ENCODE measurements at regions not wholly inside any gene's neighbourhood (a gene's known extent, or its start where the extent isn't known, plus 50 kb on each side); places are given as distances from the start of the nearest gene placed in this dataset.
A peak's percentile ranks its signal among the peaks of the same experiment; 100 is the strongest.

DNA sequence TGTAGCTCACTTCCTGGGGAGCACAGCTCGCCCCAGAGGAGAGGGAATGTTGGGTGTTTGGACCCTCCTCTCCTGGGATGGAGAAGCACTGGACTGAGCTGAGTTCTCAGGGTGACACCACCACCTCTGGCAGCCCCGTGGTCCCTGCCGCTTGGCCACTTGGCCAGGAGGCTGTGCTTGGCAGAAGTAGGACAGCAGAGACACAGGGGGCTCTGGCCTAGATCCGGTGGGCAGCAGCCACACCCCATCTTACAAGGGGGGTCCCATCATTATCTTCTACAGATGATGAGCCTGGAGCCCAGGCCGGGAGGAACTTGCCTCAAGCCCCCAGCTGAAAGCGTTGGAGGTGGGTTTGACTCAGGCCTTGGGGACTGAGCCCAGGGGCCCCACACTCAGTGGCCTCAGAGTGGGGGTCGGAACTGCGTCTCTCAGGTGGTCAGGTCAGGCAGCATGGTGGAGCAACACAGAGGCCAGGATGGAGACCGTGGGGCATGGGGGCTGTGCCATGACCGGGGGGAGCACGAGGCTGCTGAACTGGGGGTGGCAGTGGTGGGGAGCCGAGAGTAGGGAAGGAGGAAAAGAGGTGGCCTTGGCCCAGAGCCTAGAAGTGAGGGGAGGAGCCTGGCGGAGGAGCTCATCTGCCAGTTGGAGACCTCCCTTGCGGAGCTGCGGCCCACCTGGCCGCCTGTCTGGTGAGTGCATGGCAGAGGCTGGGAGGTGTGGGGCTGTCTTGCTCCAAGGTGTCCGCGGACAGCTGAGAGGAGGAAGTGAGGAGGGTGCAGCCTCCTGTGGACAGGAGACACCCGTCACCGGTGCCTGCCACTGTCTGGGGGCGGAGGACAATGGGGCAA is 63.6 kb upstream of the HDAC4 start:
- Histone ChIP-seq H3K27ac (peak overlapping the region; percentile 79), H3K4me1 (ENCODE audit: control insufficient read depth in 1 of 2, insufficient read depth in 1 of 2, low read depth in 1 of 2, low read length in 1 of 2) (peaks cover 19% of the 10 kb centered on the region in 2 experiments), H3K27me3 (no peaks in the 10 kb centered on the region), H3K4me3 (ENCODE audit: low read depth in 1 of 2, low read length in 1 of 2) (no peak overlapping the region), H3K9me3 (no peaks in the 10 kb centered on the region), H3K36me3 (no peaks in the 10 kb centered on the region)
- TF ChIP-seq, protein P1, sequence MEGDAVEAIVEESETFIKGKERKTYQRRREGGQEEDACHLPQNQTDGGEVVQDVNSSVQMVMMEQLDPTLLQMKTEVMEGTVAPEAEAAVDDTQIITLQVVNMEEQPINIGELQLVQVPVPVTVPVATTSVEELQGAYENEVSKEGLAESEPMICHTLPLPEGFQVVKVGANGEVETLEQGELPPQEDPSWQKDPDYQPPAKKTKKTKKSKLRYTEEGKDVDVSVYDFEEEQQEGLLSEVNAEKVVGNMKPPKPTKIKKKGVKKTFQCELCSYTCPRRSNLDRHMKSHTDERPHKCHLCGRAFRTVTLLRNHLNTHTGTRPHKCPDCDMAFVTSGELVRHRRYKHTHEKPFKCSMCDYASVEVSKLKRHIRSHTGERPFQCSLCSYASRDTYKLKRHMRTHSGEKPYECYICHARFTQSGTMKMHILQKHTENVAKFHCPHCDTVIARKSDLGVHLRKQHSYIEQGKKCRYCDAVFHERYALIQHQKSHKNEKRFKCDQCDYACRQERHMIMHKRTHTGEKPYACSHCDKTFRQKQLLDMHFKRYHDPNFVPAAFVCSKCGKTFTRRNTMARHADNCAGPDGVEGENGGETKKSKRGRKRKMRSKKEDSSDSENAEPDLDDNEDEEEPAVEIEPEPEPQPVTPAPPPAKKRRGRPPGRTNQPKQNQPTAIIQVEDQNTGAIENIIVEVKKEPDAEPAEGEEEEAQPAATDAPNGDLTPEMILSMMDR (IDR thresholded peaks at IDR 0.05) = no peak

DNA sequence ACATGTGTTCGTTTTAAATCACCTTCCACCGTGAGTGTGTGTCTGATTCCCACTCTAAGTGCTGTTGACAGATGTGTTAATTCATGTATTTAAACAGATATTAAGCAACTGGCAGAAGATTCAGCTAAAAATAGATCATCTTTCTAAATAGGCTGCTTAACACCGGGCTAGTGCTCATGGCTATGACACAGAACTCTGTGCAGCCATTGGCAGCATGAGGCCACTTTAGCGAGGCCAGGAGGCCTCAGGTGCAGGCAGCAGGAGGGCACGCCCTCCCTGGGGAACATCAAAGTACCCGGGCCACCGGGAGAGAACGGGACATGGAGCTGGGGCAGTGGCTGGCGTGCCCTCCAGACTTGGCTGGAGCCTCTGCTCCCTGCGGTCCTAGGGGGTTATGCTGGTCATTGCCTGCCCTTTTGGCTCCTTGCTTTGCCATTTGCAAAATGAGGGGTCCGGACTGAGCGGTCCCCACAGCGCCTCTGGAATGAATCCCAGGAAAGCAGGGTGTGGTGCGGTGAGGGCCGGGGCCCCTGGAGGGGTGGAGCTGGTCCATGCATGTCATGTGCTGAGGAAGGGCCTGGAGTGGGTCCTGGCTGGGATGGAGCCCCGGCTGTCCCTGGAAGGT is 62.8 kb upstream of the HDAC4 start:
- Histone ChIP-seq H3K9me3 (no peaks in the 10 kb centered on the region), H3K4me3 (ENCODE audit: low read depth in 1 of 2, low read length in 1 of 2) (no peak overlapping the region), H3K27ac (no peak overlapping the region), H3K4me1 (ENCODE audit: control insufficient read depth in 1 of 2, insufficient read depth in 1 of 2, low read depth in 1 of 2, low read length in 1 of 2) (peaks cover 19% of the 10 kb centered on the region in 2 experiments), H3K27me3 (no peaks in the 10 kb centered on the region), H3K36me3 (no peaks in the 10 kb centered on the region)
- TF ChIP-seq, protein P1 (IDR thresholded peaks at IDR 0.05) = no peak

DNA sequence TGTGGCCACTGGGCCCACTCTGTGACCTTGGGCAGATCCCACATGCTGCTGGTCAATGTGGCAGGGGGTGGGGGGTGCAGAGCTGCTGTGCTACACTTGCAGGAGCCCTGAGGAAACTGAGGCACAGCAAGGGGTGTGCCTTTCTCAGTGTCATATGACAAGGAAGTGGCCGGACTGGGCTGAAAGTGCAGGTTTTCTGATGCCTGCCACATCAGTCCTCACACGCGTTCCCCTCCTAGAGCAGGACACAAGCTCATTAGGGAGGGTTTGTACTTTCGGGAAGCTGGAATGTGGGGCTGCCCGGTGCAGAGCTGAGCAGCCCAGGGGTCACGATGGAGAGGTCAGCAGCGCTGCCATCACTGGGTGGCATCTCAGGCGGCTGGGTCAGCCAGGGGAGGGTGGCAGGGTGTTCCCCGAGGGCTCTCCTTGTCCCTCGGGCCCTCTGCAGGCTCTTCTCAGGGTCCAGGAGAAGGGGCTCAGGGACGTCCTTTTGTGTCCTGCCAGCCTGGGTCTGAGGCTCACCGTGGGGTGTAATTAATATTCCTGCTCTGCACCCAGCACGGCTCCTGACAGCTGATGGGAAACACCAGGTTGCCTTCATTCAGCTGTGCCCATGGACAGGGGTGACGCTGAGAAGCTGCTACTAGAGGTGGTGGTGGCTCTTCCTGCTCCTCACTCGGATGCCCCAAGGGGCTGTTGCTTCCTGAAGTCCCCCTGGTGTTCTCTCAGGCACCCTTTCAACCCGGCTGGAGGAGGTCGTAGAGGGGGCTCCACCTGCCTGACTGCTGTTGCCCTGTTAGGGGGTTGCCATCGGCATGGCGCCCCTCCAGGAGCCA is 62.1 kb upstream of the HDAC4 start:
- H3K27ac ChIP-seq = no peak overlapping the region
- H3K4me3 ChIP-seq (ENCODE audit: low read depth in 1 of 2, low read length in 1 of 2) = no peak overlapping the region
- TF ChIP-seq, protein P1 (IDR thresholded peaks at IDR 0.05) = no peak
- no peaks in the 10 kb centered on the region for H3K9me3 ChIP-seq
- H3K27me3 ChIP-seq = no peaks in the 10 kb centered on the region
- H3K36me3 ChIP-seq = no peaks in the 10 kb centered on the region
- H3K4me1 ChIP-seq (ENCODE audit: control insufficient read depth in 1 of 2, insufficient read depth in 1 of 2, low read depth in 1 of 2, low read length in 1 of 2) = peaks cover 19% of the 10 kb centered on the region in 2 experiments

DNA sequence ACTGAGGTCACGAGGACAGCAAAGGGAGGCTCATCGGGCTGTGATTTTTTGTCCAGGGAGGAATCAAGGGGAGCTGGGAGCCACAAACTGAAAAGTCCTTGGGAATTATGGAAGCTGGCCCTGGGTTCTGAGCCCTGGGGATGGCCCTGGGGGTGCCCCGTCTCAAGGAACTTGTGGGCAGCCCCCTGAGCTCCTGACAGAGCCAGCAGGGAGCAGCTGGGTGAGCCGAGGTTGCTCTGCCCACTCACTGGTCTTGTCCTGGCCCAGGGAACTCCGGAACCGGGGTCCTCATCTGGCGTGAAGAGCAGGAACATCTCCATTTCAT is 61.3 kb upstream of the HDAC4 start:
- TF ChIP-seq, protein P1 (IDR thresholded peaks at IDR 0.05) = no peak
- Histone ChIP-seq H3K36me3 (no peaks in the 10 kb centered on the region), H3K9me3 (no peaks in the 10 kb centered on the region), H3K27me3 (no peaks in the 10 kb centered on the region), H3K27ac (no peak overlapping the region), H3K4me1 (ENCODE audit: control insufficient read depth in 1 of 2, insufficient read depth in 1 of 2, low read depth in 1 of 2, low read length in 1 of 2) (peaks cover 19% of the 10 kb centered on the region in 2 experiments), H3K4me3 (ENCODE audit: low read depth in 1 of 2, low read length in 1 of 2) (no peak overlapping the region)

DNA sequence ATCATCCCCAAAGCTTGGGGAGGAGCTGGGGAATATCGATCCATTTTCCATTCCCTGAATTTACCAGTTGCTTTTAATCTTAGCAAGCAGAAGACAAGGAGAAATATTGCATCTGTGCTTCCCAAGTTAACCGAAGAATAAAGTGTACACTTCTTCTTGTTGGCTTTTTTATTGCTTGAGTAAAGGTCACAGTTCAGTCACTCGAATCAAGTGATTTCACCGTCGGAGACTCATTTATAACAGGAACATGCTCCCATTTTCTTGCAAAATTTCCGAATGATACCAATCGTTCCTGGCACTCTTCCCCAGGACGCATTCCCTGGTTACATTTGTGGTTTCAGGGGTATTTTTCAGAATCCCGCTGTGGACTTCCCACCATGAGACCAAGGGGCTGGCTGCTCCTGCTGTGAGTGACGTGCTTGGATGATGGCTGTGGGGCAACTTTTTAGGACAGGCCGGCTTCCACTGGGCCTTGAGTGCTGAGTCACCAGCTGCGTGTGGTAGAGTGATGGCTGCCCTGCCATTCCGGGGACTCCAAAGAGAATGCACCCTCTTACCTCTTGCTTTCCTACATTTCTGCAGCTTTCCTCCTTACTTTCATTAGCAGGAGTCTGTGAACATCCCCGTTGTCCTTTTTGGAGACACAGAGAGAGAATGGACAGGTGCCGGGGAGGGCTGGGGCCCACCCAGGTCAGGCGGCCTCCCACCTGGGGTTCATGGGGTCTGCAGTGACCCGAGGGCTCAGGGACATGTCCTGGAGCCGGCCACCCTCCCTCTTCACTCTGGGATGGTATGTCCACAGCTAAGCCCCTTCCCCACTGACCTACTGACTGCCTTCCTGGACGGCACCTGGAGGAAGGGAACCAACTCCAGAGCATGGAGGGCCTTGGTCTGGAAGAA is 60.7 kb upstream of the HDAC4 start:
- Histone ChIP-seq H3K36me3 (no peaks in the 10 kb centered on the region), H3K27me3 (no peaks in the 10 kb centered on the region), H3K9me3 (no peaks in the 10 kb centered on the region), H3K4me3 (ENCODE audit: low read depth in 1 of 2, low read length in 1 of 2) (no peak overlapping the region), H3K27ac (no peak overlapping the region), H3K4me1 (ENCODE audit: control insufficient read depth in 1 of 2, insufficient read depth in 1 of 2, low read depth in 1 of 2, low read length in 1 of 2) (peaks cover 19% of the 10 kb centered on the region in 2 experiments)
- TF ChIP-seq, protein P1 (IDR thresholded peaks at IDR 0.05) = no peak
